Forelimb muscle (tissue), 1 donor: ENCODE measurements at regions not wholly inside any gene's neighbourhood (a gene's known extent, or its start where the extent isn't known, plus 50 kb on each side); places are given as distances from the start of the nearest gene placed in this dataset.
"Not testable (repeated sequence)": the region's sequence is repeated elsewhere in the genome, so short reads cannot be mapped to it uniquely, and the experiment has no call there.

Experiments
- DNase-seq: peaks from one replicate; pipeline ENCODE4 v3.0.0-alpha.2; 2013; ENCODE audit warnings: low read depth

DNA sequence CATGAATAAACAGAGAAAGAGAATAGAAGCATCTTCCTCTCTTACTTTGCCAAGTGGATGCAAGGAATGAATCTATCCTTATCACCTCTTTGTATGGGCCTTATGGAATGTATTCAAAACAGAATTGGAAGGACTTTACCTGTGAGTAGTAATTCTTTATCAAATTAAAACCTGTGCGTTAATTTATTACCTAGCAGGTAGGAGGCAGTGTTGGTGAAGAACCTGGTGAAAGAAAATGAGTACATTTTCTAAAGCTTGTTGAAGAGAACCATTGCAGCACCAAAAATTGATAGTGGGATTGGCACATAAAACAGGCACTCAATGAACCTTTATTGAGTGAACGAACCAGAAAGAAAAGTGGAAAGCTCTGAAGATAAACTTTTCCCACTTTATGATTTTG is 1302.1 kb upstream of the CELF4 start:
- no peak for DNase-seq

DNA sequence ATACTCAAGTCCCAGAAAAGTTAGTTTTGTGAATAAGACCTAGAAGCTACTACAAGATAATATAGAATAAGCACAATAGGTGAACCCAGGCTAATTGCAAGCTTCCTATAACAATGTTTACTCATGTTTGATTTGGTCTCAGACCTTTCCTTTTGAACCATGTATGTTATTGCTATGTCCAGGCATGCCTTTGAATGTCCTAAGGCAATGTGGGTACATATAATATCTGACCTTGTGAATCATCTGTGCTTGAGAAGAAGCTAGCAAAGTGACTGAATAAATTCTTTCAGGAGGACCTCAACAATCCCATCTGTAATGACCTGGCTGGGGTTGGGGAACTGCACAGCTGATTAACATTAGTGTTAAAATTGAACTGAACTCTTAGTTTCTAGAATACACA is 1285.9 kb upstream of the CELF4 start:
- DNase-seq: no peak

DNA sequence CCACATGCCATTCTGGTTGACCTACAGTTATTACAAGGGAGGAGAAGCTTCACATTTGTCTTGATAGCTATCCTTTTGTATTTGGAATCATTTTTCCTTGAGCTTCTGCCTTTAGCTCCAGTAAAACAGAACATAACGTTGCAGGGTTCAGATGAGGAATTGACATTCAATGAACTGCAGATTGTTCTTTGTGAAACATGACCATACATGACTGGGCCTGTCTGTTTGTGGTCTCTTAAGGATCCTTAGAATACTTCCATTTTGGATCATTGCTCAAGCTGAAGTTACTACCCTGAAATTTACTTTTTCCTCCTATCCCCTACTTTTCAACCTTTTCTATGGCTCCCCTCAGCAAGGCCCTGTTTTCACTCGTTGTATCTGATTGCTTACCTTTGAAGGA is 1281.7 kb upstream of the CELF4 start:
- no peak for DNase-seq

DNA sequence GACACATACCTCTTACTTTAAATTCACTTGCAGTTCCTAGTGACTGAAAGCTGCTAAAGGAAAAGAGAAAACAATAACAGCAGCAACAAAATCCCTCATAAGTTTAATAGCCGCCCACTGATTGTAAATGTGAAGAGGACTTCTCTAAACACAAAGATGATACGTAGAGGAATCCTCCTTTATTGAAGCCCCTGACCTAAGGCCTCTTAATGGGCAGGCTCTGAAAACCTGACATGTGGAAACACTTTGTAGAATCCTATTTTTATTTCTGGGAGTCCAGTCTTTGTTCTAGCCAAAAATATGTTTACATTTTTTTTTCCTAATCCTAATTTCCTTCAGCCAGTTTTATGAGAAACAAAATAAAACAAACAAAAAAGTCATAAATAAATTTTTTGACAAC is 1277.7 kb upstream of the CELF4 start:
- DNase-seq: no peak

DNA sequence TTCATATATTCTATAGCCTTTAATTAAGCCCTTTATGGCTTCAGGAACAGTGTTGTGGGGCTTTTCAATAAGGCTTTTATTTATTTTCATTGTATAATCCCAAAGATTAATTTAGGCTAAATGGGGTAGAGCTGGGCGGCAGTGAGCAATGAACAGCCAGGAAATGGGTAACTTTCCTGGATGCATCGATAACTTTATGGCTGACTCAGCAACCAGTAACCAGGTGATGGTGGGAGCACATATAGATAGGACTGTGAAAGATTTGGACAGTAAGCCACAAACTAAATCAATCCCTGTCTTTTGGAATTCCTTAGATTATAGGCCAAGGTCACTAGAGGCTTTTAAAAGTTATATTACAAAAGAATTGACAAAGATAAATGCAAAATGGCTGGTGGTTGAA is 1260.6 kb upstream of the CELF4 start:
- DNase-seq: no peak

DNA sequence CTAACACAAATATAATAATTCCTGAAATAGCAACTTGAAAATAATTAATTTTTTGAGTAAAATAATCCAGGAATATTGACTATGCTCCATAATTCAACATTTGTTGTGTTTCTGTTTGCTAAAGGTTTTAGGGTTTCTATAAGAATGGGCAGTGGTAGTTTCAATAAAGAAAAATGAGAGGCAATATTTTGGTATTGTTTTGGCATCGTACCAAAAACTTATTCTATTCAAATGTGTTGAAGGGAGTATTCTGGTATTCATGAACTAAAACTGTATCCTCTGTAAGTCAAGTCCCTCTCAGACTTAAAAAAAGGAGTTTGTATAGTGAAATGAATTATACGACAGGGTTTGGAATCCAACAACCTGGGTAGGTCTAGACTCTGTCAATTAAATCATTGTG is 1245.6 kb upstream of the CELF4 start:
- no peak for DNase-seq

DNA sequence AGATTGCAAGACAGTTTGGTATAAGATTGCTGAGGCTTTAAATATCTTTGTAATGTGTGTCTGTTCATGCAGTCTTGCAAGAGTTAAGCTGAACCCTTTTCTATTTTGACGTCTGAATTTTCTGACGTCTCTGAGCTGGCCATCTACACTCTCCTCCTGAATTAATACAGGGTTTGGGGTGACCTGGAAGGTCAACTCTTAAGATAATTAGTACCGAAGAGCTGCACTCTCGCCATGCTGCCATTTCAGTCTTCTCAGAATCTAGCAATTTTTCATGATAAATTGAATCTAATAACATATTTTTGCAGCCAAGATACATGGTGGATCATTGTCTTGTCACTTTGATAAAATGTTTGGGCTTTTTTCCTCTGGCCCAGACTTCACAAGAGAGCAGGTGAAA is 1245.2 kb upstream of the CELF4 start:
- no peak for DNase-seq

DNA sequence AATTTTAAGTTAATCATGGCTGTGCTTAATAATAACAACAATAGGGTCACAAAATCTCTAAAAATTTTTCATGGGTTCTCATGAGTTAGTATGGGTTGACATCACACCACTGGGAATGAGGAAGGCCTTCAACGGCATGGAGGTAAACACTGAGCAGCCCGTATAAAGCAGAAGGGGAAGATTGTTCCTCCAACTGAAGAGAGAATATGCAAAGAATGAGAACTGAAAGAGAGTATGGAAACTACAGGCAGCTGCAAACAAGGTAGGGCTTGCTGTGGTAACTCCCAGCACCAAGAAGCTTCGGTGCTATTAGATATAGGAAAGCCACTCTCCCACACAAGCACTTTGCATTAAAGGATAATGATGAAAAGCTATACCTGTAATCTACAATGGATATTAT is 1242.3 kb upstream of the CELF4 start:
- no peak for DNase-seq

DNA sequence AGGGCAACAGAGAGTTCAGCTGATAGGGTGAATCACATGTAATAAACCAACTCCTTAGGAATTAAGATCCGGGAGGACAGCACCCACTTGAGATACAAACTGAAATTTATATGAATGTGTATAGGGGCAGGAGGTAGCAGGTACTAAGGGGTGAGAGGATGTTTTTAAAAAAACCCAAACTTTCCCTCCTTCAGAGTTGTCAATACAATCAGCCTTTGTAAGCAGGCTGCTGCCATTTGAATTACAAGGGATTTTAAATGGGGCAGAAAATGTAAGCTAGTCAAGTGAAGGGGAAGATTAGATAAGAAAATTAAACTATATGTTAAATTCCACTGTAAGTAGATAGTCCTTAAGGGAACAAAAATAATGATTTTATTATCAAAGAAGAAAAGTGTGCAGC is 1239.7 kb upstream of the CELF4 start:
- DNase-seq: no peak

DNA sequence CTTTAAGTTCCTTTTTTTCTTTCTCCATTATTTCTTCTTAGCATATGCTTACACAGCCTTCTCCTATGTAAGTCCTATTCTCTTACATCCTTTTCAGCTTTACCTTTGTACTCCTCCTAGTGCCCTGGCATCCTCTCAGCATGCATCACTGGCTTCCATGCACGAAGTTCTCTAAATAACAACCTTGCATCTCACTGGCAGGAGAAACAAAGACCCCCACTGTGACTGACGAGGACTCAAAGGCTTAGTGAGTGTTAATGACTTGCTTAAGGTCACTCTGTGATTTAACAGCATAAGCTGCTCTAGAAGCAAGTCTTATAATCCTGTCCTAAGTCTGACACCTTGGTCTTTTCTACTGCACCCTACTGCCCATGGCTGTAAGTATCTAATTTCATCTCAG is 1236.0 kb upstream of the CELF4 start:
- no peak for DNase-seq

DNA sequence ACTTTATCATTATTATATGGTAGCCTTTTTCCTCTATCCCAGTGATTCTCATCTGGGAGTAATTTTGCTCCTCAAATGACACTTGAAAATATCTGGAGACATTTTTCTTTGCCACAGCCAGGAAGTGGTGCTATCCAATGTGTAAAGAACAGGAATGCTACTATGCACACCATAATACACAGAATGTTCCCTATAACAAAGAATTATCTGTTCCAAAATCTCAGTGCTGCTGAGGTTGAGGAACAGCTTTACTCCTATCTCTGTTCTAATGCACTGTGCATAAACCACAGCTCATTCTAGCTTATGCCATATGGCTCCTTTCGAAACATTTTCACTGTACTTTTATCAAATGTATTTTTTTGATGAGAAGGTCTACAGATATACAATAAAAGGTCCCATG is 1231.2 kb upstream of the CELF4 start:
- DNase-seq: no peak

DNA sequence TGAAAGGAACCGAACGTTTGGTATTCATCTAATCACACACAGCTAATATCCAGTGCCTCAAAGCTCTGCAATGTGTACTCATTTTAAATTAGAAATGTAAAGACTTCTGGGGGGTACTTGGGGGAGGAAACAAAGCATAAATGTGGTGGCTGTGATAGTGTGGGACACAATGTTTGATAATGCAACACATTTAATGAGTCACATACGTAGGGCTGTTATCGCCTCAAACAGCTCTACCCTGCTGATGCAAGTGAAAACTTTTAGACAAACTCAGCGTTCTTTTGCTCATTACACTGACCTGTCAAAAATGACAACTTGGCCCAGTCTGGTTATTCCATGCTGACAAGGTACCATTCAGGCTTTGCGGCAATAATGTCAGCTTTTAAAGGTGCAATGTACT is 1227.1 kb upstream of the CELF4 start:
- no peak for DNase-seq

DNA sequence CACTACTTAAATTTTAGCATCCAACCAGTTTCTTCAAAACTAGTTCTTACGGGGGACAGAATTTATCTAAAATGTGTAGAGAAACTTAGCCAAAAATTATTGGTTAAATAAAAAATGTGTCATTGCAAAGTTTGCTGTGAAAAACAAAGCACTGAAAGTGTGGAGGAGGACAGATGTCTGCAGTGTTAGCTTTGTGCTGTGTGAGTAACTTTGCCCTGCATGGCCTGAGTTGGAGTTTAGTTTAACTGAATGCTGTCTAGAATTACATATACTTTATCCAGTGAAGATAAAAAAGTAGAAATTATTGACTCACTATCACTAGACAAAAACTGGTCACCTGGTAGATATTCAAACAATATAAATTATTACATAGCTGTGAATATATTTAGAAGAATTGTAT is 1225.2 kb upstream of the CELF4 start:
- no peak for DNase-seq

DNA sequence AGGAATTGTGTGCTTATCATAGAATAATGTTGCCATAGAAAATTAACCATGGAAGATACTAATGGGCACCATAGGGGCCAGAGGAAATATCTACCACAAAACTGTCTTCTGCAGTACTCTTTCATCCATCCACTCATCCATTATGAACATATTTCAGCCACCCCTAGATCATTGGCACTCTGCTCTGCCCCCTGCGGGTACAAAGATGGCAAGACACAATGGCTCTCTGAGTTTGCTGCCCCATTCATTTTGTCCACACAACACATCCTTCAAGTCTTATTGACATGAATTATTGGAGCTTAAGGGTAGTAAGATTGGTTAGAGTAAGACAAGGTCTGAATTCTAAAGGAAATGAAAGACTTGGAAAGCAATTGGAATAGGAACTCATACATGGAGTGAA is 1224.7 kb upstream of the CELF4 start:
- DNase-seq: no peak

DNA sequence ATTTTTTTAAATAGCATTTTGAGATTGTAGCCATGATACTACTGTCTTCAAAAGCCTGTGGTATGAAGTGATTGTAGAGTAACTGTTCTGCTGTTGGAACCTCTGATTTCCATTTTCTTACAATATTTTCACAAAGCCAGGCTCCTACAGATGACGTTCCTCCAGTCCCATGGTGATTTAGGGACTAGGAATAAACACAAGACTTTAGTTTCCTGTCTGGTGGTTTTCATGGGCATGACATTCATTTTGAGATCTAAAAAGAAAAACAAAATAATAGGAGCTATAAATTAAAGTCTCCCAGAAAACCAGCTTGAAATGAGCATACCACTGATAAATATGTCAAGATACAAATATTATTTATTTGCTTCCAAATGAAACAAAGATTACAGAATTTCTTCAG is 1223.5 kb upstream of the CELF4 start:
- no peak for DNase-seq

DNA sequence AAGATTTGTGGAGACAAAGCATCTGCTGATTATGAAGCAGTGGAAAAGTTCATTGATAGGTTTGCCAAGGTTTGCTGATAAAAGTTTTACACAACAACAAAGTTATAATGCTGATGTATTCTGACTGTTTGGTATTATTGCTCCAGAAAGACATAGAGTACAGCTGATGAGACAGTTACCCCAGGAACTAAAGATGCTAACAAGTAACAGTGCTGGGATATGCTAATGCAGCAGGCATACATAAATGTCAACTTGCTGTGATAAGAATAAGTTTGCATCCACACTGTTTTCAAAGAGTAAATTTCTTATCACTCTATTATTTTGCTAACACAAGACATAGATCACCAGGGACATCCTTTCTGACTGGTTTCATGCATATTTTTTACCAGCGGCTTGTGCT is 1221.3 kb upstream of the CELF4 start:
- no peak for DNase-seq

DNA sequence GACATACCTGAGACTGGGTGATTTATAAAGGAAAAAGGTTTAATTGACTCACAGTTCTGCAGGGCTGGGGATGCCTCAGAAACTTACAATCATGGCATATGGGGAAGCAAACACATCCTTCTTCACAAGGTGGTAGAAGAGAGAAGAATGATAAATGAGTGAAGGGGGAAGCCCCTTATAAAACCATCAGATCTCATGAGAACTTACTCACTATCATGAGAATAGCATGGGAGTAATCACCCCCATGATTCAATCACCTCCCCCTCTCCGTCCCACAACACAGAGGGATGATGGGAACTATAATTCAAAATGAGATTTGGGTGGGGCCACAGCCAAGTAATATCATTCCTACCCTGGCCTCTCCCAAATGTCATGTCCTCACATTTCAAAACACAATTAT is 1206.0 kb upstream of the CELF4 start:
- not testable (repeated sequence) for DNase-seq

DNA sequence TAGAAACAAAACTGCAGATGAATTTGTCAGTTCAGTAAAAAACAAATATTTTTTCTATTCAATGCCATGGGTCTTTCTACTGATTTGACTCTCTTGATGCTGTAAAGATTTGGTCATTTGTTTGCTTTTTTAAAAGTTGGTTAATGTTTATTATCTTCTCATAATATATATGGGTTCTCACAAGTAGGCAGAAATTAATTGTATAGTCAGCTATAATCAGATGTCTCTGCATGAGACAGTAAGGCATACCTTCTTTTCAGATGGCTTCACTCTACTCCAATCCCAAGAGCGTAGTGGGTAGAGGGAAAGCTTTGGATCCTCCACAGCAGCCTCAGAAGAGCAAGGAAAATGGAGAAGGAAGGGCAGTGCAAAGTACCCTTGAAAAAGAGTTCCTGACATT is 1202.9 kb upstream of the CELF4 start:
- no peak for DNase-seq

DNA sequence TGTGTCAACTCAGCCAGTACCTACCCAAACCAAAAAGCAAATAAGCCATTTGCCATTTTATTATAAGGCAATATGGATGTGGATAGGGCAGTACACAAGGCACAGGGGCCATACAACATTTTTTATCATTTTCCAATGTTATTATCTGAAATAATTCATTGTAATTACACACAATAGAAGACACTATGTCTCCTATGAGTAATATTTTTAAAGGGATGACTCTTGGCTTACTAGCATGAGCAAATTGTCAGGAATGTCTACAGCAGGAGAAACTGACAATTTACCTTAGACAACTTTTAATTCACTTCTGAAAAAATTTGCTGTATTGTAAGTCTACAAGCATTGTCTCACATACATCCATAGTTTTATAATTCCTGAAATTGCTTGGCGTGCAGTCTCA is 1193.9 kb upstream of the CELF4 start:
- DNase-seq: no peak

DNA sequence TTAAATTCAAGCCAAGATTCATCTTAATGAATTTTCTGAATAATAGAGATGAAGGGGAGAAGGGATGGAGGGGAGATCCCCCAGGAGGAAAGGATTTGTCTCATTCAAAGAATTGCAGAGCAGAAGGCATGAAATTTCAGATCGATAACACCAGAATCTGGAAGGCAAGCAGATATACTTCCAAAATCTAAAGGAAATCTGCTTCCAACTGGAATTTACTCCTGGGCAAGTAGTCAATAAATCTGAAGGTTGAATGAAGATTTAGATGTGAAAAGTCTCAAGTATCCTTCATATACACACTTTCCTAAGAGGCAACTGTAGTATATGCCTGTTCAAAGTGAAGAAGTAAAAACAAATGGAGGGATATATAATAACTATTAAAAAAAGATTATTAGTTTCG is 1190.8 kb upstream of the CELF4 start:
- DNase-seq: no peak

DNA sequence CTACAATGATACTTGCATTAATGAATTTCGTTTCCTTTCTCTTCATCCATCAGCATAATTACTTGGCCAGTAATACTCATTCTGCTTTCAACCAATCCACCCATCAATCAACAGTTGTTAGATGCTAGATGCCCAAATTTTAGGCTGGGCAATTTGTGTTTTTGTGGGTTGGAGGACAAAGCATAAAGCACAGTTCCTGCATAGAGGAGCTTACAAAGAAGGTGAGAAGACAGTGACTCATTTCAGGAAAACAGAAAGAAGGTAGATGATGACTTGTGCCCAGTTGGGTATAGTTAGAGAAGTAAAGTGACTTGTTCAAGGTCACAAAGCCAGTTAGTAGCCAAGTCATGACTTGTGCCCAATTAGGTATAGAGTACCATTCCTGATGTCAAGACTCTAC is 1186.8 kb upstream of the CELF4 start:
- no peak for DNase-seq

DNA sequence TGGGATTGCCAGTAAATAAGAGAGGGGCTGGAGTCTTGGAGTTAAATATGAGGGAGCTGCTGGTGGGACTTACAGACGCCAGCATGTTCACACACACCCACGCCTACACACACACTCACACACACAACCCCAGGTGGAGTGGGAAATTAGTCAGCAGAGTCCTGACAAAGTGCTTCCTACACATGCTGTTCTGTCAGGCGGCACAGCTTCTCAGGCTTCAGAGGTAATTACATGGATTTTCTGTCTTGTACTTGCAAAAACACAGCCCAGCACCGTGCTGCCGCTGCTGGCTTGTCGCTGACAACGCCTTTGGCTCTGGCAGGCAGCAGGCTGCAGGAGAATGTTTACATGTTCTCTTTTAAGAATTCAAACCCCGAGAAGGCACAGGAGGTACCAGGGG is 1186.3 kb upstream of the CELF4 start:
- no peak for DNase-seq

DNA sequence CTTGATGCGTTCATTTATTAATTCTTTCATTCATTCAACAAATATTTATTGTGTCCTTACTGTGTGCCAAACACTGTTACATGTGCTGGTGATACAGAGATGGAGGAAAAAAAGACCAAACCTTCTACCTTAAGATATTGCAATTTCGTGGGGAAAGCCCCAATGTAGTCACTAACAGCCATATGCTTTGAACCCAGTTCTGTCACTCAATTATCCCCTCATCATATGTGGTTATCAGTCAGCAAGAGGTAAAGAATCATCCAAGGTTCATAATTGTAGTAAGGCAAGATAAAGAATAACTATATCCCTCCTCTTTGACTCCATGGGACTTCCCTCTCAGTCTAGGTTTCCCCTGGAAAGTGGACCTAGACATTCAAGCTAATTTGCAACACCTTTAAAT is 1185.6 kb upstream of the CELF4 start:
- DNase-seq: no peak

DNA sequence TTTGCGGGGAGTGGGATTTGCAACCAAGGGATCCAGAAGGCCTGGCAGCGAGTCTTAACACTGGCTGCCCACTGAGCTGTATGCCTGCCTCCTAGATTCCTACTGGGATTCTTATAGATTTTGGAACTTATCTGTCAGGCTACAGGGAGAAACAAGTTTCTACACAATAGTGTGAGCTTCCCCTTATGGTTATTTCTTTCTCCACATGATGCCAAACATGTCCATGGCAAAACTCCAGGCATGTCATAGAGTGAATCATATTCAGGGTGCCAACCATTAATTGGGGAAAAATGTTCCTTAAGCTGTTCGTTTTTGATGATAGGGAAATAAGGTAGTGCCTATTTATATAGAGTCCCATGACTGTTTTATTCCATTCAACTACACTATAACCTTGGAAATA is 1185.2 kb upstream of the CELF4 start:
- DNase-seq: no peak

DNA sequence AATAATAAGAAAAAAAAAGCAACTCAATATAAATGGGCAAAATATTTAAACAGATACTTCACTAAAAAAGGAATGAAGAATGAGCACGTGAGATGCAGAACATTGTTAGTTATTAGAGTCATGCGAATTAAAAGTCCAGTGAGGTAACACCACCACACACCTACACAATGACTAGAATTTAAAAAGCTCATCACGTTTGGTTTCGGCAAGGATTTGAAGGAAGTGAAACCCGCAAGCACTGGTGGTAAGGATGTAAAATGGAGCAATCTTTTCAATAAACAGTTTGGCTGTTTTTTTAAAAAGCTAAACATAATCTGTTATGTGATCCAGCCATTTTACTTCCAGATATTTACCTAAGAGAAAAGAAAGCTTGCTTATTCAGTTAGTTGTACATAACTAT is 1181.6 kb upstream of the CELF4 start:
- no peak for DNase-seq
